ENCODE measurements at regions not wholly inside any gene's neighbourhood (a gene's known extent, or its start where the extent isn't known, plus 50 kb on each side); places are given as distances from the start of the nearest gene placed in this dataset.

DNA sequence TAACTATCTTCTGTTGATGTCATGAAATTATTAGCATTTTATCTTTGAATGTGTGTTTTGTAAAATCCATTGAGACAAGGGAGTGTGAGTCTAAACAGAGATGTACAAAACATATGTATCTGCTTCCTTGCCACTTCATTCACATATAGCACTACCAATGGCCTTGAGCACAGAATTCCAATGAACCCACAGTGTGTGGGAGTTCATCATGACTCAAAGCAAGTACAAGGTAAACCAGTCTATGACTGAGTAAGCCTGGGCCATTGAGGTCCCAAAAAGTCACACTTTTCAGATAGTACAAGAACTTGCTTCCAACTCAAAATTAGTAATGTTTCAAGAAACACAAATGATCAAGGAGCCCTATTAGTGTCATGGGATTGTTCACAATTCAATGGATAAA lies 218.6 kb downstream of the MANEA start:
- TF ChIP-seq, protein P1, sequence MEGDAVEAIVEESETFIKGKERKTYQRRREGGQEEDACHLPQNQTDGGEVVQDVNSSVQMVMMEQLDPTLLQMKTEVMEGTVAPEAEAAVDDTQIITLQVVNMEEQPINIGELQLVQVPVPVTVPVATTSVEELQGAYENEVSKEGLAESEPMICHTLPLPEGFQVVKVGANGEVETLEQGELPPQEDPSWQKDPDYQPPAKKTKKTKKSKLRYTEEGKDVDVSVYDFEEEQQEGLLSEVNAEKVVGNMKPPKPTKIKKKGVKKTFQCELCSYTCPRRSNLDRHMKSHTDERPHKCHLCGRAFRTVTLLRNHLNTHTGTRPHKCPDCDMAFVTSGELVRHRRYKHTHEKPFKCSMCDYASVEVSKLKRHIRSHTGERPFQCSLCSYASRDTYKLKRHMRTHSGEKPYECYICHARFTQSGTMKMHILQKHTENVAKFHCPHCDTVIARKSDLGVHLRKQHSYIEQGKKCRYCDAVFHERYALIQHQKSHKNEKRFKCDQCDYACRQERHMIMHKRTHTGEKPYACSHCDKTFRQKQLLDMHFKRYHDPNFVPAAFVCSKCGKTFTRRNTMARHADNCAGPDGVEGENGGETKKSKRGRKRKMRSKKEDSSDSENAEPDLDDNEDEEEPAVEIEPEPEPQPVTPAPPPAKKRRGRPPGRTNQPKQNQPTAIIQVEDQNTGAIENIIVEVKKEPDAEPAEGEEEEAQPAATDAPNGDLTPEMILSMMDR (IDR thresholded peaks at IDR 0.05), result no peak
- TF ChIP-seq POLR2A (IDR thresholded peaks at IDR 0.05), result no peak

All from adrenal gland (tissue), 5 donors.